GM18858 (cell line): ENCODE measurements at regions not wholly inside any gene's neighbourhood (a gene's known extent, or its start where the extent isn't known, plus 50 kb on each side); places are given as distances from the start of the nearest gene placed in this dataset.

Experiments
- ATAC-seq: cut with Tn5 transposase; IDR thresholded peaks from one replicate; pipeline ENCODE4 v1.9.1; 2021; ENCODE audit not compliant: unreplicated experiment

DNA sequence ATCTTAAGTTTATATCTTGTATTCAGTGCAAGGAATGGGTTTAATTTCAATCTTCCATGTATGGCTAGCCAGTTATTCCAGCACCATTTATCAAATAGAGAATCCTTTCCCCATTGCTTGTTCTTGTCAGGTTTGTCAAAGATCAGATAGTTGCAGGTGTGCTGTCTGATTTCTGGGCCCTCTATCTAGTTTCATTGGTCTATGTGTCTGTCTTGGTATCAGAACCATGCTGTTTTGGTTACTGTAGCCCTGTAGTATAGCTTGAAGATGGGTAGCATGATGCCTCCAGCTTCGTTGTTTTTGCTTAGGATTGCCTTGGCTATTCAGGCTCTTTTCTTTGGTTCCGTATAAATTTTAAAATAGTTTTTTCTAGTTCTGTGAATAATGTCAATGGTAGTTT lies 200.0 kb downstream of the MANEA start:
- ATAC-seq: no peak

- no peak for ATAC-seq
Observed at GRCh38 chr6:95780037-95780436, 202.7 kb downstream of the MANEA start.

- ATAC-seq: no peak
Observed at GRCh38 chr6:95784019-95784418, 206.7 kb downstream of the MANEA start.

DNA sequence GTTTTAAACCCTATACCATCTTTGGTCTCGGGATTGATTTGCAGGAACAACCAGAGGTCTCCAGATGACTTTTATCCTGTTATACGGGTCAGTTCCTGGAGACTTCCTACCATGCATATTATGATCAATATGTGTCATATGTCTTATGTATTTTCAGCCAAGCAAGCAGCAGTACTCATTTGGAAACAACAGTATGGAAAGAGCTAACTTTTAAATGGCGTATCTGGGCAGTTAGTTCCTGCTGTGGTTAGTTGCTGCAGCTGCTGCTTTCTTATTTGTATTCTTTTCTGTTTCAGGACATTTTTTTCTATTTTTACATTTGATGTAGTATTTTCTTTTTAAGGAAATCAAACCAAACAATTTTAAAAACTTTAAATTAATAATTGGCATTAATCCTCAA lies 207.5 kb downstream of the MANEA start:
- ATAC-seq: peak; percentile 76

DNA sequence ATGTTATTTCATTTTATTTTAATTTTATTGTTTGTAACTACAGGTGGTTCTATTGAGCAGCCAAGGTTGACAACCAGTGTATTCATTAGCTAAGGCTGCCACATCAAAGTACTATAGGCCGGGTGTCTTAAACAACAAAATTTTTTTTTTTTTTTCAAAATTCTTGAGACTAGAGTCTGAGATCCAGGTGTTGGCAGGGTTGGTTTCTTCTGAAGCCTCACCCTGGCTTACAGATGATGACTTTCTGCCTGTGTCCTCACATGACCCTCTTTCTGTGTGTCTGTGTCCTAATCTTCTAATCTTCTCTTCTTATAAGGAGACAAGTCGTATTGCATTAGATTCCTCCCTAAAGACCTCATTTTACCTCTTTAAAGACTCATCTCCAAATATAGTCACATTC lies 208.4 kb downstream of the MANEA start:
- ATAC-seq: no peak

DNA sequence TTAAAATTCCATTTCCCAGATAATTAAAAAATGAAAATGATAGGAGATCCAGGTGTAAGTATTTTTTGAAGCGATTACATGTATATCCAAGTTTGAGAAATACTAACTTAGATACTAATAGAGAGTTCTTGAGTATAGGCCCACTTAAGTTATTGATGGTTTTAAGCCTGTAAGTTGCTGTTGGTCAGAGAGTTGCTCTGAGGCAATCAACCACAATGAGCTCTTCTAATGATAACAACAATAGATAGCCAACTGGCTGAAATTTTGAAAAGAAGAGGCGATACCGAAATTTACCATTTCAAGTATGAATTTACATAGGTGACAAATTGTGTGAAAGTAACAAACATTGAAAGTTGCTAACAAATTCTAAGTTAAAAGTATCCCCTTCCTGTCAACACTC lies 209.5 kb downstream of the MANEA start:
- no peak for ATAC-seq

GRCh38 chr6:95790787-95791186 lies 213.5 kb downstream of the MANEA start:
- ATAC-seq: no peak

DNA sequence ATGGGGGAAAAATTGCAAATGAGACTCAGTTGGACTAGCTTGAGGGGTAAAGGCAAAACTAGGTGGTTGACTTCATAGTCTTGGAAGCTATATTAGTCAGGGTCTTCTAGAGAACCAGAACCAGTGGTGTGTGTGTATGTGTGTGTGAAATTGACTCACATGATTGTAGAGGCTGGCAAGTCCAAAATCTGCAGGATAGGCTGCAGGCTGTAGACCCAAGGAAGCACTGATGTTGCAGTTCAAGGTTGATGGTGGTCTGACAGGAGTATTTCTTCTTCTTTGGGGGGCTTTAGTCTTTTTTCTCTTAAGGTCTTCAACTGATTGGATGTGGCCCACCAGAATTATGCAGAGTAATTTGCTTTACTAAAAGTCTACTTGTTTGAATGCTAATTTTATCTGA lies 217.4 kb downstream of the MANEA start:
- no peak for ATAC-seq

GRCh38 chr6:95795927-95796326 lies 218.6 kb downstream of the MANEA start:
- no peak for ATAC-seq

- ATAC-seq: no peak
Observed at GRCh38 chr6:95797054-95797453, 218.7 kb upstream of the FUT9 start.

- ATAC-seq: no peak
Observed at GRCh38 chr6:95802978-95803377, 212.8 kb upstream of the FUT9 start.

GRCh38 chr6:95803889-95804288 lies 211.9 kb upstream of the FUT9 start:
- no peak for ATAC-seq

DNA sequence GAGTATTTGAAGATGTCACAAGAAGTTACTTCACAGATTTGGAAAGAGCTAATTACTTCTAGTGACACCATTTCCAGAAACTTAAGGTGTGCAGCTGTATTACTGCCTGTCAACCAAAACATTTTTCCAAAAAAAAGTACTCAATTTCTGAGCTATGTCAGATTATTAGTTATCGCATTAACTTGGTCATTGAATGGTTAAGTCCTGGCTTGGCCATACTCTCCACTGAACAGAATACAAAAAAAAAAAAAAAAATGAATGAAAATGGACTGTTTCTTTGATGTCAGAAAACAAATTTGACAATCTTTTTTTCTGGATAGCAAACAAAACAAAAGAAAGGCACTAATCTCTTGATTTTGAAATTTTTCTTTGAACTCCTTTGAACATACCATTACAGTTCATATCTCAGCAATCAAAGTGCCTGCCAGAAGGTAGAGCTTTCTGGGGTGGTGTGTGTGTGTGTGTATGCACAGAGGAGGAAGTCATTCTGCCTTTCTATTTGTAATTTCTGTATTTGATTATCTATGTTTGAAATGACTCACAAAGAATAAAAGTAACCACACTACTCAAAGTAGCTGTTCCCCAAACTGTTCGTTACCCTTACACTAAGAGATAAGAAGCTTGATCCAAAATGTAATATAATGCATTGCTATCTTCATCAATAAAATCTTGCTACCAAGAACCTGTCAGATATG lies 210.8 kb upstream of the FUT9 start:
- ATAC-seq: peak; percentile 76

- ATAC-seq: peak; percentile 36
Observed at GRCh38 chr6:95805699-95806098, 210.1 kb upstream of the FUT9 start.

- ATAC-seq: no peak
Observed at GRCh38 chr6:95815389-95816056, 200.3 kb upstream of the FUT9 start.

DNA sequence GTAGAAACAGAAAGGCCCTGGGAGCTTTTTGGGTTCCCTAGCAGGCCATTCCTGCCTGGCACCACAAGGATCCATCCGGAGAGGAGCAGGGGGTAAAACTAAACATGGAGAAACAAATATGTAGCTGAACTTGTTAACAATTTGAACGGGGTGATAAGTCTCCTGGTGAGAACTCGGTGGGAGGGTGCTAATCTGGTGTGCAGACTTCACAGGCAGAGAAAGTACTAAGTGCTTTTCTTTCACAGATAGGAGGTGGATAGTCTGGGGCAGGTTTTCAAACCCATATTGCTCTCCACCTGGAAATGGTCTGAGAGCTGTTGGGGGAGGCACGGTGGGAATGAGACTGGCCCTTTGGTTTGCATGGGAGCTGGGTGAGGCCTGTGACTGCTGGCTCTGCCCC lies 196.3 kb upstream of the FUT9 start:
- no peak for ATAC-seq

DNA sequence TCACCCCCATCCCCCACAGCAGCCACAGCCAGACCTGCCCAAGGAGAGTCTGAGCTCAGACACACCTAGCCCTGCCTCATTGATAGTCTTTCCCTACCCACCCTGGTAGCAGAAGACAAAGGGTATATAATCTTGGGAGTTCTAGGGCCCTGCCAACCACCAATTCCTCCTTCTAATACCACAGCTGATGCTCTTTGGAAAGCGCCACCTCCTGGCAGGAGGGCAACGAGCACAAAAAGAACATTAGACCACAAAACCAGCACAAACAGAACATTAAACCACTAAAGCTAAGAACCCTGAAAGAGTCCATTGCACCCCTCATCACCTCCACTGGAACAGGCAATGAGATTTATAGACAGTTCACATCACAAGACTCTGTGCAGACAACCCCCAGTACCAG lies 195.8 kb upstream of the FUT9 start:
- no peak for ATAC-seq

DNA sequence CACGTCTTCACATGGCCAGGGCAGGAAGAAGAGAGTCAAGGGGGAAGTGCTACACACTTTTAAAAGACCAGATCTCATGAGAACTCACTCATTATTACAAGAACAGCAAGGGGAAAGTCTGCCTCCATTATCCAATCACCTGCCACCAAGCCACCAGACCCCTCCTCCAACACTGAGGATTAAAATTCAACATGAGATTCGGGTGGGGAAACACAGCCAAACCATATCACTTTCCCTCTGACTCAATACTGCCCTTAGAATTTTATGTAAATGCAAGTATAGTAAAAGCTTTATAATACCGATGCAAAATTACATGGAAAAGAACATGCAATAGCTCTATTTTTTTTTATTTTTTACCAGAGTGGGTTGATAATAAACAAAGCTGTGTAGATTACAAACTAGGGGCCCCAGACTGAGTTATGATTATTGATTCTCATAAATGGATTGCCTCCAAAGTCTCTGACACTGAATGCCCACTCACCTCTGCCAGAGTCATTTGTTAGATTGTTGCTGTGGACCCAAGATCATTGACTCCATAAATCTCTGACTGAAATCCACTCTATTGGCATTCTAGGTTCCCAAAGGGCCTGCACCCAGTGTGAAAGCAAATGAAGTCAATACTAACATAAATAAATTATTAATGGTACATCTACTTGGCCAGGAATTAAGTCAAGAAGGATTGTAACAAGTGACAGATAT lies 184.8 kb upstream of the FUT9 start:
- ATAC-seq: no peak

DNA sequence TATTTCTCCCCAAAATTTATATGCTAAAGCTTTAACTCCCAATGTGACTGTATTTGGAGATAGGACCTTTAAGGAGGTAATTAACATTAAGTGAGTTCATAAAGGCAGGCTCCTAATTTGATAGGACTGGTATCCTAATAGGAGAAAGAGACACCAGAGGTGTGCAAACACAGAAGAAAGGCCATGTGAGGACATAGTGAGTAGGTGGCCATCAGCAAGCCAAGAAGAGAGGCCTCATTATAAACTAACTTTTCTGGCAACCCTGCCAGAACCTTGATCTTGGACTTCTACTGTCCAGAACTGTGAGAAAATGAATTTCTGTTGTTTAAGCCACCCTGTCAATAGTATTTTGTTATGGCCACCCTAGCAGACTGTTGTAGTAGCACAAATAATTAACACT lies 177.9 kb upstream of the FUT9 start:
- no peak for ATAC-seq

DNA sequence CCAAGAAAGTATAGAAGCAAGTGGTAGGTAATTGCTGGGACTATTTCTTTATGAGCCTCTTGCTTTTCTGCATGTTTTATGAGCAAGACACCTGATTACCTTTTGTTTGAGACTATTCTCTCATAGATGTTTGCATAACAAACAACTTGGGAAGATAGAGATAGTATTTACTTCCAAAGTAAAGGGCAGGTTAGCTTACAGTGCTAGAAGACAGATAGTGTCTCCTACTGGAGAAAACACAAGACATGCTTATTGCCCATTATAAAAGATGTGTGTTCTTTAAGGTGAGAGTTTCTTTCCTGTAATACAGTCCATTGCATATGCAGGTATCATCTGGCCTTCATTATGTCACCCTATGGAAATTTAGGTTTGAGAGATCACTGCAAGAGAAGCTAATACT lies 174.2 kb upstream of the FUT9 start:
- no peak for ATAC-seq

GRCh38 chr6:95846652-95847051 lies 169.1 kb upstream of the FUT9 start:
- ATAC-seq: no peak

DNA sequence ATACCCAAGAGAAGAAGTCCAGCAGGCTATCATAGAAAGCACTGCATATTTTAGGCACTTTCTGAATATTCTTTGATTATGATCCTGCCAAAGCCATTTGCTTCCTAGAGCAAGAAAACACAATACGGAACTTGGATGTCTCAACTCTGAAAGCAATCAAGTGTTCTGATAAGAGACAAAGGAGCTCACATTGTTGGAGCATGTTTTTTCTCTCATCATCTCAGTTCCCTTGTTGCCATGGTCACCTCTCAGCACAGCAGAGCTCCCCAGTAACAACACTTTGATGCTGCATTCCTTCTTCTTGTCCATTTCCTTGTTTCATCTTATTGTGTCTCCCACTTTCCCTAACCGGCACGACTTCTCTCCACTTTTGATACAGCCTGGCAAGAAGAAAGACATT lies 168.7 kb upstream of the FUT9 start:
- ATAC-seq: no peak
